Right renal cortex interstitium (tissue), 3 donors: ENCODE measurements at regions not wholly inside any gene's neighbourhood (a gene's known extent, or its start where the extent isn't known, plus 50 kb on each side); places are given as distances from the start of the nearest gene placed in this dataset.

Experiments used
- DNase-seq, 3 donors: peaks; one replicate each; pipeline ENCODE4 v3.0.0-alpha.2; 2013; ENCODE audit warnings: low read depth in 3 of 3, low spot score in 2 of 3

DNA sequence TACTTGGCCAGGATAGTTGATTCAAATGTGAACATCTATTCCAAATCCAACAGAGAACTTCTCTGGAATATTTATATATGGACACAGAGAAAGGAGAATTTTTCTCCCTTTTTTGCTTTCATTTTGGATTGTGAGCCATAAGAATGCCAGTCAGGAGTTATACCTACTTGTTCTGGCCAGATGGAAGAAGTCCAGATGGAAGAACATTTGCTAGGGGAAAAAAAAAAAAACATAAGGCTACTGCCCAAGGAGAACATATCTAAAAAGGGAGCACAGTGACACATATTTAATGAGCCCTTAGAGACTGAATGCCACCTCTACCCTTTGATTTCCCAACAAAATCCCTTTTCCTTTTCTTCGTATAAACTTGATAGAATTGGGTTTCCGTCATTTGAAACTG, 61.7 kb upstream of the PPP2R2B start:
- no peak for DNase-seq

DNA sequence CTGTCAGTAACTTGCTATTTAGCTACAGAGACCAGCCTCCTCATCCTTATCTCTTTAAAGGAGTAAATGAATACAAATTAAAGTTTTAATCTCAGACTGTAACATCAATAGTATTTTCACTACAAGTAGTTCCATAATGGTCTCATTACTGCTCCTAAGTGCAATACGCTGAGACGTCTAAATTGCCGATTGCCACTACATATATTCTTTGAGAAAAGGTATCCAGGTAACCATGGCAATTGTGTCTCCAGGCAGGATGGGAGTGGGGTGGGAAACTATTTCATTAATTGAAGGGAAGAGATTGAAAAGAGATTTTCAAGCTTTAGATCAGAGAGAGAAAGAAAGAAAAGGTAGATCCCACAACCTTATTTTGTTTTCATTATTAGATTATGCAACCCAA, 65.5 kb upstream of the PPP2R2B start:
- no peak for DNase-seq

DNA sequence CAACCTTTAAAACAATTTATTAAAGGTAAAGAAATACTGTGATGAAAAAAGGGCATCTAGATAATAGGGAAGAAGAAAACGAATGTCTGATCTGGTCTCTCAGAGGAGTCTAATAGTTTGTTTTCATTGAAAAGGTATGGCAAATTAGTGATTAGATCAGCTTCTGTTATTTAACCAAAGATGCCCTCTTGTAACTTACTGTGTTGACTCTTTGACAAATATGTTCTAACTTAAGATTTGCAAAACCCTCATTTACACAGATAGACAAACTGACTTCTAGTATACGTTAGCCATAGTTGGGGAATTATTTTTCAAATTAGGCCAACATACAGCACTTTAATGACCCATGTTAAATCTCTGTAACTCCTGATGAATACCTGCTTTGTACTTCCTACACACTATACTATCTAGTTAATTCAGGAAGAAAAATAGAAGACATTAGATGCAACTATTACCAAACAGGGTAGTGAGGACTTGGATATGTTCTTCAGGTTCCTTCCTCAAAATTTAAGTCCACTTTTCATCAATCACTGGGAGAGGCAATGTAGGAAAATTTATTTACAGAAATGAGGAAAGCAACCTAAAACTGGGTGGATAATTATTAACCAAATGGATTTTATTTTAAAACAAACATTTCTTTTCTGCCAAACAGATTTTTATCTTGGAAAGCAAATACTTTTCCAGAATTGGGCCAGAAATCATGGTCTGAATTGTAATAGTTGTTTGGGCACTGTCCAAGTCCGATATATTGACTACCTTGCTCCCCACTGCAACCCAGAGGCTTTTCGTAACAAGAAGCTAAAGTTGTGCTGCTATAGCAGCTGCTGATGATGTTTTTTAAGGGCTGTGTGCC, 66.4 kb upstream of the PPP2R2B start:
- no peak for DNase-seq

- no peak for DNase-seq
Observed at GRCh38 chr5:146945617-146946084, 67.1 kb upstream of the PPP2R2B start.

- no peak for DNase-seq
Observed at GRCh38 chr5:146947181-146947941, 68.8 kb upstream of the PPP2R2B start.

DNA sequence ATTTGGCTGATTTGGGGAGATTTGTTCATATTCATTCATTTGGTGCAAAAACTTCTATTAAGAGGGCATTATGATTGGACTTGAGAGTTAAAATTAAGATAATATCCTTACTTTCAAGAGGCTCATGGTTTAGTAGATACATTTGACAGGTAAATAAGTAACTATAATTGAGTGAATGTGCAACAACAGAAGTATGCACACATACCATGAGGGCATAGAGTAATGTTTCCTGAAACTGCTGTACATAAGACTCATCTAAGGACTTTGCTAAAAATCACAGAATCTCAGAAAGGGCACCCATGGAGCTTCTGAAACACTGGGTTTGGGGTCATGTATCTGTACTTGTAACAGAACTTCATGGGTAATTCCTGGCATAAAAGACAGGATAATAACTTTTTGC, 70.1 kb upstream of the PPP2R2B start:
- no peak for DNase-seq

DNA sequence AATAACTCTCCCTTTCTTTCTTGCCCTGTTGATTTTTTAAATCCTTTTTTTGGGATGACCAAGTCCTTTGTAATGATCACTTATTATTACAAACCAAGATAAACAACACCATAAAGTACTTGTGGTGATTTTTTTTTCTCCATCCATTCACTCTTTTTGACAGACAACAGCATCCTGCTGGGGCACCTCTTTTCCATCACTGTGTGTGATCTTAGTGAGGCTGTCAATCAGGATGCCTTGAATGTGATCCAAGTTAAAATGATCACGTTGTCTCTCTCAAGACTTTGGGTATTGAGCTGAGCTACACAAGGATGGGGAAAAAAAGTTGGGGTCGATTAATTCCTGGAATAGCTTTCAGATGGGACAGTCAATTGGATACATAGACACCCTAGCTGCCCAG, 73.6 kb upstream of the PPP2R2B start:
- no peak for DNase-seq

DNA sequence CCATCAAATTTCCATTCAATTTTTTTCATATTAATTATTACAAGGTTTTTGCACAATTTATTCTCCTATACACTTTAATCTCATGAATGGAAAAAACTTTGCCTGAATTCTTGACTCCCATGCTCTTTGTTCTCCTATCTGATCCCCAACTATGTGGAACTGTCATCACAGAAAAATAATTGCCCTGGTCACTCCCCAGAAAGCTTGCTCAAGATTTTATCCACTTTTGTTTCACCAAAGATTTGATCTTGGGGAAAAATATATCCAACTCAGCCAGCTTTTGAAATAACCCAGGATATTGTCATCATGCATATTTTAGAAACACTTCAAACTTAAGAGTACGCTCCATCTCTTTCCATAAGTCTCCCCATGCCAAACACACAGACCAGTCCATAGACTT, 77.7 kb upstream of the PPP2R2B start:
- DNase-seq, result no peak

DNA sequence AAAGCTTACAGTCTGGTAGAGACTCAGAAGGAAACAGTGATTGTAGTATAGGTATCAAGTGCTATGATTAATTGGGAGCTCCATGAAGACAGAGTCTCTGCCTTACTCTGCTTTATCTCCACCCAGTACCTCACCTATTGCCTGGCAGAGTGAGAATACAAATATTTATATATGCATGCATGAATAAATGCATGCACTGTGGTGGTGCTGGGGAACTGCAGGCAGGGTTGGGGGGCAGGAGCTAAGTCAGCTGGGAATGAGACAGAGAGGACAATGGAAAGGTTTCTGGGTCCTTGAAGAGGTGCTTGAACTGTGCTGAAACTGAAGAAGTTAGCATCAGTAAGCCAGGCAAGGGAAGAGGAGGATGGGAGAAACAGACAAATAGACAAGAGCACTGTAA, 80.8 kb upstream of the PPP2R2B start:
- DNase-seq, result no peak

GRCh38 chr5:146962801-146963355, 84.3 kb upstream of the PPP2R2B start:
- no peak for DNase-seq

- DNase-seq, result peak; percentile 57 to 66 (median 61)
Observed at GRCh38 chr5:146965761-146966659, 87.5 kb upstream of the PPP2R2B start.

- DNase-seq, result no peak
Observed at GRCh38 chr5:146967646-146968045, 89.1 kb upstream of the PPP2R2B start.

GRCh38 chr5:146971401-146971800, 92.8 kb upstream of the PPP2R2B start:
- no peak for DNase-seq

DNA sequence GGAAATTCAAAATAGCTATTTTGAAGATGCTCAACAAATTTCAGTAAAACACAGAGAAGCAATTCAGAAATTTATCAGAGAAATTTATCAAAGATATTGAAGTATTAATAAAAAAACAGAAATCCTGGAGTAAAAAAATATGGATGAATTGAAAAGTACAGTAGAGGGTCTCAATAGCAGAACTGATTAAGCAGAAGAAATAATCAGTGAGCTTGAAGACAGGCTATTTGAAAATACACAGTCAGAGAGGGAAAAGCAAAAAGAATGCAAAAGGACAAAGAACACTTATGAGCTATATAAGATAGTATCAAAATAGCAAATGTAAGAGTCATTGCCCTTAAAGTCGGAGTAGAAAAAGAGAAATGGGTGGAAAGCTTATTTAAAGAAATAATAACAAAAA, 107.9 kb upstream of the PPP2R2B start:
- no peak for DNase-seq

DNA sequence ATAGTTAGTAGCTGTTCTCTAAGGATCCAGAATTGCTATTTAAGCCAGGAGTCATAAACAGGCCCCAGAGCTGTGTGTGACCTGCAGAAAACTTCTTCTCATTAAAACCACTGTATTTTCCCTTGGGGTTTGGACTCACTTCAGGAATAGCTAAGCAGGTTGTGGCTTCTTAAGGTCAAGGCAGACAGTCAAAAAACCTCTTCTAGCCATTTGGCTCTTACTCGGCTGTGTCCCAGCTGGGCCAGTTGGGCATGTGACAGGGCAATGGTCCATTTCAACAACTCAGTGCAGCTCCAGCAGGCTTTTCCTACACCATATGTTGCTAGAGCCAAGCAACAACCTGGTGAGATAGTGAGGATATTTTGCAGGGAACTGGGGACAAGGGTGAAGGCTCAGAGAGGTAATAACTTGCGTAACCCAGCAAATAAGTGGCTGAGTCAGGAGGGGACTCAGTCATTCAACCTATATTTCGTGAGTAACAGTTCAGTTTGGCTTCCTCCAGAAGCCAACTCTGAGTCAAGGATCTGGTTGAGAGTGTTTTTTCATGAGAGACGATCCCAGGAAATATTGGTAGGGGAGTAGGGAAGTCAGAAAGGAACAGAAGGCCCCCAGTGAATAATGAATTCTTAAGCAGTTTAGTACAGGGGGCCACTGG, 115.4 kb upstream of the PPP2R2B start:
- DNase-seq, result no peak

GRCh38 chr5:146995878-146996277, 117.3 kb upstream of the PPP2R2B start:
- DNase-seq, result no peak

GRCh38 chr5:147015405-147015804, 136.8 kb upstream of the PPP2R2B start:
- DNase-seq, result no peak

GRCh38 chr5:147017191-147017590, 138.6 kb upstream of the PPP2R2B start:
- DNase-seq, result no peak

DNA sequence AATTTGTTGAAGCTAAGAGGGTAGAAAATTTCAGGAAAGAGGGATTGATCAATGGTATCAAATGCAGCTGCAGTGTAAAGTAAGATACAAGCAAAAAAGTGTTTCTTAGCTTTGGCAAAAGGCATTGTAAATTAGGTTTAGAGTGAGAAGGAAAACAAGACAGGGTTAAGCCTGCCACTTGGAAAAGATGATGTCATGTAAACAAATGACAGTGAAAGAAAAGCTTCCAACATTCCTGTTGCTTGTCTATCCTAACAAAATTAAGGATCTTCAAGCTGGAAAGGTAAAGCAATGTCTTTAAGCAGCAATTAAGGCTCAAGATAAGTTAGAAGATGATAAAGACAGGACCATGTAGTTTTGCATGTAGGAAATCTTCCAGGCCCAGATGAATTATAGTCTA, 139.1 kb upstream of the PPP2R2B start:
- no peak for DNase-seq

GRCh38 chr5:147018812-147019211, 140.3 kb upstream of the PPP2R2B start:
- no peak for DNase-seq
